Sigmoid colon (tissue), 6 donors: ENCODE measurements at regions not wholly inside any gene's neighbourhood (a gene's known extent, or its start where the extent isn't known, plus 50 kb on each side); places are given as distances from the start of the nearest gene placed in this dataset.

Source experiments
- DNase-seq: peaks from one replicate; pipeline ENCODE4 v3.0.0-alpha.2; 2019
- H3K27ac ChIP-seq, 4 donors: fragments of 200-600 bp; sonication (generic); one replicate each; pipeline ENCODE4 v1.5.1; 2016 to 2019; ENCODE audit warnings: mild to moderate bottlenecking in 1 of 4
- H3K27me3 ChIP-seq, 3 donors: fragments of 200-600 bp; sonication (generic); one replicate each; pipeline ENCODE4 v1.5.1; 2019; ENCODE audit warnings: mild to moderate bottlenecking in 1 of 3
- H3K36me3 ChIP-seq, 4 donors: fragments of 200-600 bp; sonication (generic); one replicate each; pipeline ENCODE4 v1.5.1; 2016 to 2019
- H3K4me1 ChIP-seq, 4 donors: fragments of 200-600 bp; sonication (generic); one replicate each; pipeline ENCODE4 v1.5.1; 2017 to 2019
- H3K4me3 ChIP-seq, 4 donors: fragments of 200-600 bp; sonication (generic); one replicate each; pipeline ENCODE4 v1.5.1; 2017 to 2019; ENCODE audit warnings: mild to moderate bottlenecking in 2 of 4, moderate library complexity in 1 of 4
- H3K9me3 ChIP-seq, 4 donors: fragments of 200-600 bp in 3 of 4; sonication (generic) in 3 of 4; one replicate each; pipeline versions ENCODE4 v1.5.1 to v1.6.1; 2013 to 2019
- CTCF ChIP-seq, 4 experiments: fragments of 450-650 bp in 3 of 4; fragments of 200-600 bp in 1 of 4; IDR thresholded peaks; one replicate each; pipeline ENCODE4 v1.5.1; 2016 to 2019; ENCODE audit warnings: antibody characterized with exemption in 4 of 4, mild to moderate bottlenecking in 3 of 4, moderate library complexity in 2 of 4
- EP300 ChIP-seq, 4 donors: sonication (generic); formaldehyde crosslinking; IDR thresholded peaks; one replicate each; pipeline ENCODE4 v1.6.1; 2017; ENCODE audit warnings: antibody characterized with exemption in 4 of 4
- POLR2A ChIP-seq, 2 donors: fragments of 450-650 bp; IDR thresholded peaks; one replicate each; pipeline ENCODE4 v1.6.1; 2016; ENCODE audit warnings: antibody characterized with exemption in 2 of 2, mild to moderate bottlenecking in 2 of 2, moderate library complexity in 2 of 2
- POLR2AphosphoS5 ChIP-seq, 4 donors: sonication (generic); formaldehyde crosslinking; IDR thresholded peaks; one replicate each; pipeline ENCODE4 v1.6.1; 2017; ENCODE audit warnings: antibody characterized with exemption in 4 of 4
- WGBS, 2 donors: extraction: QIAGEN DNeasy Blood & Tissue Kit; methylation state at CpG; one replicate each; pipeline ENCODE4 v1.1.7; 2013; 5-methylcytosine and 5-hydroxymethylcytosine counted together
- intact Hi-C: fragments of 100-400 bp; cut with DNase I; formaldehyde crosslinking; loops from one replicate; pipeline ENCODE4 v1.15.1; 2023
- donor health status: healthy with polysubstance abuse.
- donor health status: healthy.

GRCh38 chr2:39530411-39530866, 93.4 kb upstream of the MAP4K3 start:
- Histone ChIP-seq H3K27ac (no peak overlapping the region), H3K4me1 (peaks cover 0 to 3% (median under 1%) of the 10 kb centered on the region in 4 donors), H3K9me3 (no peaks in the 10 kb centered on the region), H3K36me3 (no peaks in the 10 kb centered on the region), H3K27me3 (no peaks in the 10 kb centered on the region), H3K4me3 (no peak overlapping the region)
- WGBS, 2 donors: 32 to 67% methylated on average over 1 of the region's 1 CpG
- intact Hi-C loops: no loop called here
- DNase-seq: no peak
- TF ChIP-seq CTCF (IDR thresholded peaks at IDR 0.05): no peak
- no peak for TF ChIP-seq EP300 (IDR thresholded peaks at IDR 0.05)
- no peak for TF ChIP-seq POLR2AphosphoS5 (IDR thresholded peaks at IDR 0.05)
- no peak for TF ChIP-seq POLR2A (IDR thresholded peaks at IDR 0.05)

- no peak for DNase-seq
- intact Hi-C loops: no loop called here
- H3K4me3 ChIP-seq: no peak overlapping the region
- WGBS, 2 donors: 80 to 96% methylated on average over 7 of the region's 7 CpGs
- H3K9me3 ChIP-seq: no peaks in the 10 kb centered on the region
- no peak overlapping the region for H3K27ac ChIP-seq
- no peaks in the 10 kb centered on the region for H3K27me3 ChIP-seq
- H3K4me1 ChIP-seq: no peaks in the 10 kb centered on the region
- no peaks in the 10 kb centered on the region for H3K36me3 ChIP-seq
- TF ChIP-seq POLR2A (IDR thresholded peaks at IDR 0.05) (no peak), POLR2AphosphoS5 (IDR thresholded peaks at IDR 0.05) (no peak), EP300 (IDR thresholded peaks at IDR 0.05) (no peak)
Measured at GRCh38 chr2:39531220-39531777, 94.2 kb upstream of the MAP4K3 start.

GRCh38 chr2:39532933-39533332, 95.8 kb upstream of the MAP4K3 start:
- Histone ChIP-seq H3K9me3 (no peaks in the 10 kb centered on the region), H3K4me3 (no peak overlapping the region), H3K27me3 (no peaks in the 10 kb centered on the region), H3K27ac (no peak overlapping the region), H3K4me1 (no peaks in the 10 kb centered on the region), H3K36me3 (no peaks in the 10 kb centered on the region)
- intact Hi-C loops: no loop called here
- no peak for DNase-seq
- 86 to 93% methylated on average over 4 of the region's 4 CpGs for WGBS, 2 donors
- no peak for TF ChIP-seq CTCF (IDR thresholded peaks at IDR 0.05)
- TF ChIP-seq EP300 (IDR thresholded peaks at IDR 0.05): no peak
- no peak for TF ChIP-seq POLR2AphosphoS5 (IDR thresholded peaks at IDR 0.05)
- TF ChIP-seq POLR2A (IDR thresholded peaks at IDR 0.05): no peak

- DNase-seq: no peak
Measured at GRCh38 chr2:39534095-39534711, 97.1 kb upstream of the MAP4K3 start.

More at GRCh38 chr2:39534095-39534711, 97.1 kb upstream of the MAP4K3 start:
- no peaks in the 10 kb centered on the region for H3K27me3 ChIP-seq
- no peaks in the 10 kb centered on the region for H3K4me1 ChIP-seq
- no peaks in the 10 kb centered on the region for H3K36me3 ChIP-seq
- no peak overlapping the region for H3K27ac ChIP-seq
- 73 to 86% methylated on average over 4 of the region's 4 CpGs for WGBS, 2 donors
- H3K9me3 ChIP-seq: no peaks in the 10 kb centered on the region
- intact Hi-C loops: no loop called here
- H3K4me3 ChIP-seq: no peak overlapping the region
- TF ChIP-seq POLR2AphosphoS5 (IDR thresholded peaks at IDR 0.05): no peak
- TF ChIP-seq EP300 (IDR thresholded peaks at IDR 0.05): no peak
- TF ChIP-seq POLR2A (IDR thresholded peaks at IDR 0.05): no peak
- no peak for TF ChIP-seq CTCF (IDR thresholded peaks at IDR 0.05)
